Upper lobe of right lung (tissue), 1 donor: ENCODE measurements at regions not wholly inside any gene's neighbourhood (a gene's known extent, or its start where the extent isn't known, plus 50 kb on each side); places are given as distances from the start of the nearest gene placed in this dataset.

Experiments
- ATAC-seq: fragments of 200-7000 bp; cut with Tn5 transposase; one replicate; pipeline ENCODE4 v1.9.1; 2020; ENCODE audit warnings: mild to moderate bottlenecking, moderate library complexity
- DNase-seq: peaks from one replicate; pipeline ENCODE4 v3.0.0-alpha.2; 2020
- H3K27ac ChIP-seq: fragments of 200-600 bp; one replicate; pipeline ENCODE4 v1.8.0; 2022
- H3K27me3 ChIP-seq: fragments of 200-600 bp; one replicate; pipeline ENCODE4 v1.8.0; 2022; ENCODE audit warnings: mild to moderate bottlenecking
- H3K36me3 ChIP-seq: fragments of 200-600 bp; one replicate; pipeline ENCODE4 v1.8.0; 2022
- H3K4me1 ChIP-seq: fragments of 200-600 bp; one replicate; pipeline ENCODE4 v1.8.0; 2022
- H3K4me3 ChIP-seq: fragments of 200-600 bp; one replicate; pipeline ENCODE4 v1.8.0; 2022; ENCODE audit warnings: mild to moderate bottlenecking
- H3K9me3 ChIP-seq: fragments of 200-600 bp; one replicate; pipeline ENCODE4 v1.8.0; 2022
- intact Hi-C: fragments of 100-400 bp; cut with DNase I; formaldehyde crosslinking; loops from one replicate; pipeline ENCODE4 v1.11.0; 2022
- TF ChIP-seq, protein P1 (sequence below): fragments of 200-600 bp; IDR thresholded peaks from one replicate; pipeline ENCODE4 v1.8.0; 2022; ENCODE audit warnings: antibody characterized with exemption
- donor health status: DM: no; HTN: yes; CAD: no; lungs with severe emphysema.

DNA sequence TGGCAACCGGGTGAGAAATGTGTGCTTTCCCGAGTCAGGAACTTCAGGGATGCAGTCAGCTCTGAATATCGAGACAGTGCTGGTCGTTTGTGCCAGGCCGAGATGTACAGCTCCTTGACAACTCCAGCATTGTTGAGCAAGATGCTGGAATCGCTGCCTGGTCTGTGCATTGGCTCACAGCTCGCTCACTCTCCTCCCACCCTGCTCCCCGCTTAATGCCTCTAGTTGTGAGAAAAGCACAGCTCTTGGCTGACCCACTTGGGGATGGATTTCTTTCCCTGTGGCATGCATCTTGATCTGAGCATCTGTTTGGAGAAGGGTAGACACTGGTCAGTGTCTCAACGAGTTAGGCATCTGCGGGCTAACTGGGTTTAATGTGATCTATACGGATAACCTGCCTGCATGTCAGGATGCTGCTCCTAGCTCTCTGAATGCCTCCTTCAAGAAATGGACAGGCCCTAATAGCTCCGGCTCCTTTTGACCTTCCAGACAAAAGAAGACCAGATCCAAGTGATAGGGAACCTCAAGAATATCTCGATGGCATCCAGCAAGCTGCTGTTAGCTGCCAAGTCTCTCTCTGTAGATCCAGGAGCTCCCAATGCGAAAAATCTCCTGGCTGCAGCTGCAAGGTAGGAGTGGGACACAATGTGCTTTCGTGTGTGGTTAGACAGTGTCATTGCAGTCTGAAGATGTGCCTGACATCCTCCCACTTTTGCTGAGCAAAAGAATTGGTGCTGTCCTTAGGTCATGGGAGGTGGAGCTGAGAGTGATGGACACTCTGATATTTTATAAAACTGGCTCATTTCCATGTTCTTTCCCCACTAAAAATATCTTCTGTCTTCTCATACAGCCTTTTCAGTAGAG is 302.2 kb upstream of the TPM1 start:
- no peak overlapping the region for H3K4me3 ChIP-seq
- H3K9me3 ChIP-seq = no peaks in the 10 kb centered on the region
- H3K36me3 ChIP-seq = no peaks in the 10 kb centered on the region
- TF ChIP-seq, protein P1, sequence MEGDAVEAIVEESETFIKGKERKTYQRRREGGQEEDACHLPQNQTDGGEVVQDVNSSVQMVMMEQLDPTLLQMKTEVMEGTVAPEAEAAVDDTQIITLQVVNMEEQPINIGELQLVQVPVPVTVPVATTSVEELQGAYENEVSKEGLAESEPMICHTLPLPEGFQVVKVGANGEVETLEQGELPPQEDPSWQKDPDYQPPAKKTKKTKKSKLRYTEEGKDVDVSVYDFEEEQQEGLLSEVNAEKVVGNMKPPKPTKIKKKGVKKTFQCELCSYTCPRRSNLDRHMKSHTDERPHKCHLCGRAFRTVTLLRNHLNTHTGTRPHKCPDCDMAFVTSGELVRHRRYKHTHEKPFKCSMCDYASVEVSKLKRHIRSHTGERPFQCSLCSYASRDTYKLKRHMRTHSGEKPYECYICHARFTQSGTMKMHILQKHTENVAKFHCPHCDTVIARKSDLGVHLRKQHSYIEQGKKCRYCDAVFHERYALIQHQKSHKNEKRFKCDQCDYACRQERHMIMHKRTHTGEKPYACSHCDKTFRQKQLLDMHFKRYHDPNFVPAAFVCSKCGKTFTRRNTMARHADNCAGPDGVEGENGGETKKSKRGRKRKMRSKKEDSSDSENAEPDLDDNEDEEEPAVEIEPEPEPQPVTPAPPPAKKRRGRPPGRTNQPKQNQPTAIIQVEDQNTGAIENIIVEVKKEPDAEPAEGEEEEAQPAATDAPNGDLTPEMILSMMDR = no peak
- no peaks in the 10 kb centered on the region for H3K27me3 ChIP-seq
- ATAC-seq (no peak), DNase-seq (no peak)
- H3K4me1 ChIP-seq = peaks cover 7% of the 10 kb centered on the region
- intact Hi-C loops = loop anchor here (5.0 kb wide), 1 partner anchor 178 kb away; no protein-coding TSS in a partner anchor
- H3K27ac ChIP-seq = no peak overlapping the region

- ATAC-seq (no peak), DNase-seq (no peak)
- Histone ChIP-seq H3K27ac (no peak overlapping the region), H3K36me3 (no peaks in the 10 kb centered on the region), H3K4me3 (no peak overlapping the region), H3K27me3 (no peaks in the 10 kb centered on the region), H3K4me1 (peaks cover 7% of the 10 kb centered on the region), H3K9me3 (no peaks in the 10 kb centered on the region)
- intact Hi-C loops = loop anchor here (5.0 kb wide), 1 partner anchor 179 kb away; no protein-coding TSS in a partner anchor
- TF ChIP-seq, protein P1 = no peak
These were observed 301.4 kb upstream of the TPM1 start for GRCh38 chr15:62741106-62741505.

GRCh38 chr15:62742409-62743171 is 300.0 kb upstream of the TPM1 start:
- Histone ChIP-seq H3K36me3 (no peaks in the 10 kb centered on the region), H3K9me3 (no peaks in the 10 kb centered on the region), H3K27ac (no peak overlapping the region), H3K4me3 (no peak overlapping the region), H3K4me1 (peaks cover 7% of the 10 kb centered on the region), H3K27me3 (no peaks in the 10 kb centered on the region)
- intact Hi-C loops = loop anchor here (5.0 kb wide), 1 partner anchor 180 kb away; no protein-coding TSS in a partner anchor
- ATAC-seq = peak; percentile 79
- DNase-seq = no peak
- TF ChIP-seq, protein P1 = peak; percentile 88

GRCh38 chr15:62745621-62746225 is 296.8 kb upstream of the TPM1 start:
- DNase-seq (no peak), ATAC-seq (no peak)
- TF ChIP-seq, protein P1 = no peak
- Histone ChIP-seq H3K4me1 (peaks cover 7% of the 10 kb centered on the region), H3K36me3 (no peaks in the 10 kb centered on the region), H3K4me3 (no peak overlapping the region), H3K27me3 (no peaks in the 10 kb centered on the region), H3K27ac (no peak overlapping the region), H3K9me3 (no peaks in the 10 kb centered on the region)
- intact Hi-C loops = no loop called here

DNA sequence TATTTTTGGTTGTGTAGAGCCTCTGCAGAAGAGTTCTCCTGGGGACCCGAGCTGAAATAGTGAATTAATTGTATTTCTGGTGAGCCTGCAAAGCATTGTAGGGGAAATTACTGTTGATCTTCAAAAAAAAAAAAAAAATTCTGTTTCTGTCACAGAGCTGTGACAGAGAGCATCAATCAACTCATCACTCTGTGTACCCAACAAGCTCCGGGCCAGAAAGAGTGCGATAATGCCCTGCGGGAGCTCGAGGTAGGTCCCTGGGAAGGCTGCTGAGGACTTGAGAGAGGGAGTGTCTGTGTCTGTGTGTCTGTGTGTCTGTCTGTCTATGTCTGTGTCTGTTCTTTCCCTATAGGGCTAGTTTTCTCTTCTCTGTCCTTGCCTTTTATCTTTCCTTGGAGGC is 294.4 kb upstream of the TPM1 start:
- H3K4me1 ChIP-seq = no peaks in the 10 kb centered on the region
- H3K9me3 ChIP-seq = no peaks in the 10 kb centered on the region
- H3K4me3 ChIP-seq = no peak overlapping the region
- no peak for ATAC-seq
- no peaks in the 10 kb centered on the region for H3K36me3 ChIP-seq
- DNase-seq = no peak
- H3K27me3 ChIP-seq = no peaks in the 10 kb centered on the region
- TF ChIP-seq, protein P1 = no peak
- intact Hi-C loops = no loop called here
- no peak overlapping the region for H3K27ac ChIP-seq
